ENCODE measurements at regions not wholly inside any gene's neighbourhood (a gene's known extent, or its start where the extent isn't known, plus 50 kb on each side); places are given as distances from the start of the nearest gene placed in this dataset.
"Not testable (repeated sequence)": the region's sequence is repeated elsewhere in the genome, so short reads cannot be mapped to it uniquely, and the experiment has no call there.

DNA sequence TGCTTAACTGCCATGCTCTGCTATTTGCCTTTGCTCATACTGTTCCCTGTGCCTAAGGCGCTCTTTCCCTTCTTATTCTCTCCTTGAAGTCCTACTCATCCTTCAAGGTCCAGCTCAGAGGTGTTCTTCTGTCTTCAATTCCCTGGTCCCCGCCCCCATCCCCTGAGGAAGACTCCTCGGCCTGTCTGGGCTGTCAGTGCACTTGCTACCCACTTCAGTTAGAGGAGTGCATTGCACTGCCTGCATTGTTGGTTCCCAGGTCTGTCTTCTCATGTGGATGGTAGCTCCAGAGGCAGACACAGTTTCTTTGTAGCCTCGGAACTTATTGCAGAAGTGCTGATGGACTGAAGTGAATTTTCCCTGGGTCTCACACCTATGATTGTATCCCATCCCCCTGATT, 194.0 kb downstream of the C1orf94 start:
- no peak for TF ChIP-seq CTCF (IDR thresholded peaks at IDR 0.05)
- no peak for DNase-seq (ENCODE audit: low spot score)
- no peak for ATAC-seq (ENCODE audit: low FRiP score)

GRCh38 chr1:34371179-34371578, 194.5 kb downstream of the C1orf94 start:
- ATAC-seq (ENCODE audit: low FRiP score); DNase-seq (ENCODE audit: low spot score): not testable (repeated sequence)

DNA sequence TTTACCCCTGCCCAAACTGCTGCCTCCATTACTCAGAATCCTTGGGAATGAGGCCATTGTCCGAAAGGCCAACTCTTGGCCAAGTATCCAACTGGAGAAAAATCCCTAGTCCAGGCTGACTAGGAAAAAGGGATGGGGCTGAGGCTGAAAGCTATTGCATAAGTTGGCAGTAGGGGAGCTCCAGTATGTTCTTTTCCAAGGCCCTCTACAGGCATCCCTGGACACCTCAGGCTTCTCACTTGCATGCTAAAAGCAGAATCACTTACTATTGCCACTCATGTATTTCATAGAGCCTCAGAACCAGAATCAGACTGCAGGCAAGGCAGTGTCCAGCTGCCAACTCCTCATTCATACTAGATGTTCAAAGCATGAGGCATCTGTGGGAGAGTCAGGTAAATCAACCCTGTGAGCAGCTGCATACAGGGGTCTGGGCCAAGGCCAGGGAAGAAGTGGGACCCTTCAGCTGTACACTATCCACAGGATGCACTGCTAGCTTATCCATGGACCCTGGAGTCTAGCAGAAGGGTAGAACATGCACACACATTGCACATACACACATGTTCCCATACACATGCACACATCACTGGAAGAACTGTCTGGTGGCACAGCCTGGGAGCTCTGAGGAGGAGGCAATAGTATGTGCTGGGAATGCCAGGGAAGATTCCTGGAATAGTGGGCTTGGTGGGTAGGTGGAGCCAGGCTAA, 195.3 kb downstream of the C1orf94 start:
- TF ChIP-seq CTCF (IDR thresholded peaks at IDR 0.05), result no peak
- ATAC-seq (ENCODE audit: low FRiP score) (no peak), DNase-seq (ENCODE audit: low spot score) (no peak)

DNA sequence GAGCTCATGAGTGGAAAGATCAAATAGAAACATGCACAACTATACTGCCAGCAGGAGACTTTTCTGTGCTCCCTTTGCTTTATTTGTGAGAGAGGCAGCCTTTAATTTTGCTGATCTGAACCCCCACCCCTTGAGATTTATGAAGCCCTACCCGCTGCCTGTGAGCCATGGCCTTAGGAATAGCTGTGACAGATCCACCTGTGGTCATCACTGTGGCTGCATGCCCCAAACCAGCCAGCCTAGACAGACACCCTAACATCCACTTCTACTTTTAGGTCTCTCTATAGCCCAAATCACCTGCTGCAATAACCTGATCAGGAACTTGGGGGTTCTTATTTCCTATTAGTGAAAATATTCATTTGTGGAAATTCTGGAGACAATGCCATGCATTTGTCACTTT, 196.2 kb downstream of the C1orf94 start:
- DNase-seq (ENCODE audit: low spot score) (no peak), ATAC-seq (ENCODE audit: low FRiP score) (no peak)
- TF ChIP-seq CTCF (IDR thresholded peaks at IDR 0.05), result no peak

GRCh38 chr1:34373912-34374311, 197.2 kb downstream of the C1orf94 start:
- TF ChIP-seq CTCF (IDR thresholded peaks at IDR 0.05), result no peak
- no peak for DNase-seq (ENCODE audit: low spot score)
- no peak for ATAC-seq (ENCODE audit: low FRiP score)

- TF ChIP-seq CTCF (IDR thresholded peaks at IDR 0.05), result no peak
- DNase-seq (ENCODE audit: low spot score) (no peak), ATAC-seq (ENCODE audit: low FRiP score) (no peak)
Observed at GRCh38 chr1:34376531-34376930, 199.8 kb downstream of the C1orf94 start.

- ATAC-seq (ENCODE audit: low FRiP score) (no peak), DNase-seq (ENCODE audit: low spot score) (no peak)
Observed at GRCh38 chr1:34378968-34379856, 202.5 kb downstream of the C1orf94 start.

More at GRCh38 chr1:34378968-34379856, 202.5 kb downstream of the C1orf94 start:
- no peak for TF ChIP-seq CTCF (IDR thresholded peaks at IDR 0.05)

Measured in omental fat pad (tissue), 3 donors.